H9 (cell line): ENCODE measurements at regions not wholly inside any gene's neighbourhood (a gene's known extent, or its start where the extent isn't known, plus 50 kb on each side); places are given as distances from the start of the nearest gene placed in this dataset.

Source experiments
- DNase-seq: peaks from one replicate; pipeline ENCODE4 v3.0.0-alpha.2; 2017
- H2AFZ ChIP-seq: one replicate; pipeline ENCODE4 v1.6.1; 2013; ENCODE audit warnings: mild to moderate bottlenecking, low read length, control low read depth, moderate library complexity
- H2AK5ac ChIP-seq: 2 replicates; pipeline ENCODE4 v1.6.1; 2013; ENCODE audit warnings: low read length, control low read depth, mixed read lengths; ENCODE audit not compliant: insufficient read length
- H2BK120ac ChIP-seq: one replicate; pipeline ENCODE4 v1.6.1; 2013; ENCODE audit warnings: low read depth, mild to moderate bottlenecking, low read length, control low read depth, inconsistent platforms; ENCODE audit not compliant: poor library complexity, severe bottlenecking
- H2BK12ac ChIP-seq: 2 replicates; pipeline ENCODE4 v1.6.1; 2013; ENCODE audit warnings: low read length, control low read depth, mixed read lengths, low read depth; ENCODE audit not compliant: insufficient read length
- H2BK15ac ChIP-seq: 2 replicates; pipeline ENCODE4 v1.6.1; 2013; ENCODE audit warnings: low read depth, low read length, control low read depth
- H2BK20ac ChIP-seq: one replicate; pipeline ENCODE4 v1.6.1; 2013; ENCODE audit warnings: low read depth, mild to moderate bottlenecking, low read length, control low read depth, inconsistent platforms; ENCODE audit not compliant: poor library complexity, severe bottlenecking
- H2BK5ac ChIP-seq: 2 replicates; pipeline ENCODE4 v1.6.1; 2013; ENCODE audit warnings: low read length, control low read depth, mixed read lengths; ENCODE audit not compliant: insufficient read length
- H3K14ac ChIP-seq: 2 replicates; pipeline ENCODE4 v1.6.1; 2013; ENCODE audit warnings: low read length, control low read depth; ENCODE audit not compliant: insufficient read depth
- H3K18ac ChIP-seq: 2 replicates; pipeline ENCODE4 v1.6.1; 2013; ENCODE audit warnings: low read depth, mild to moderate bottlenecking, mixed read lengths, low read length, control low read depth; ENCODE audit not compliant: insufficient read length
- H3K23ac ChIP-seq: 2 replicates; pipeline ENCODE4 v1.6.1; 2013; ENCODE audit warnings: low read length, control low read depth, mixed read lengths, low read depth; ENCODE audit not compliant: insufficient read length
- H3K23me2 ChIP-seq: 2 replicates; pipeline ENCODE4 v1.6.1; 2013; ENCODE audit warnings: low read depth, mild to moderate bottlenecking, mixed read lengths, low read length, control low read depth; ENCODE audit not compliant: insufficient read length, poor library complexity, severe bottlenecking
- H3K27ac ChIP-seq: 2 replicates; pipeline ENCODE4 v1.5.1; 2013; ENCODE audit warnings: low read length, control low read depth, mixed read lengths, low read depth; ENCODE audit not compliant: insufficient read length
- H3K27me3 ChIP-seq: 2 replicates; pipeline ENCODE4 v1.6.1; 2013; ENCODE audit warnings: low read length, control low read depth, inconsistent platforms; ENCODE audit not compliant: insufficient read depth
- H3K4ac ChIP-seq: 2 replicates; pipeline ENCODE4 v1.6.1; 2013; ENCODE audit warnings: low read depth, mild to moderate bottlenecking, control low read depth, inconsistent platforms, low read length, moderate library complexity
- H3K4me1 ChIP-seq: 2 replicates; pipeline ENCODE4 v1.6.1; 2013; ENCODE audit warnings: low read length, control low read depth, inconsistent platforms; ENCODE audit not compliant: insufficient read depth
- H3K4me2 ChIP-seq: 2 replicates; pipeline ENCODE4 v1.6.1; 2013; ENCODE audit warnings: low read length, control low read depth, mixed read lengths; ENCODE audit not compliant: insufficient read length, insufficient read depth
- H3K56ac ChIP-seq: 2 replicates; pipeline ENCODE4 v1.6.1; 2013; ENCODE audit warnings: low read depth, mild to moderate bottlenecking, mixed read lengths, low read length, control low read depth; ENCODE audit not compliant: insufficient read length
- H3K79me1 ChIP-seq: 2 replicates; pipeline ENCODE4 v1.6.1; 2013; ENCODE audit warnings: low read depth, mild to moderate bottlenecking, moderate library complexity, low read length, control low read depth, inconsistent platforms; ENCODE audit not compliant: insufficient read depth, poor library complexity, severe bottlenecking
- H3K79me2 ChIP-seq: 2 replicates; pipeline ENCODE4 v1.6.1; 2013; ENCODE audit warnings: low read length, control low read depth, inconsistent platforms; ENCODE audit not compliant: insufficient read depth
- H3K9ac ChIP-seq: 2 replicates; pipeline ENCODE4 v1.6.1; 2013; ENCODE audit warnings: low read length, control low read depth, mixed read lengths; ENCODE audit not compliant: insufficient read length; ENCODE audit errors: extremely low read depth
- H3K9me3 ChIP-seq: one replicate; pipeline ENCODE4 v1.6.1; 2013; ENCODE audit warnings: low read depth, low read length, inconsistent platforms; ENCODE audit not compliant: control insufficient read depth
- H3T11ph ChIP-seq: one replicate; pipeline ENCODE4 v1.6.1; 2013; ENCODE audit warnings: mild to moderate bottlenecking, low read length, control low read depth, inconsistent platforms
- H4K20me1 ChIP-seq: one replicate; pipeline ENCODE4 v1.6.1; 2013; ENCODE audit not compliant: control insufficient read depth, insufficient read length, insufficient read depth
- H4K5ac ChIP-seq: 2 replicates; pipeline ENCODE4 v1.6.1; 2013; ENCODE audit warnings: low read depth, mild to moderate bottlenecking, mixed read lengths, low read length, control low read depth; ENCODE audit not compliant: insufficient read length
- H4K8ac ChIP-seq: replicated peaks from 2 replicates; pipeline ENCODE4 v1.6.1; 2013; ENCODE audit warnings: low read length, control low read depth, mixed read lengths, low read depth; ENCODE audit not compliant: insufficient read length
- H4K91ac ChIP-seq: 2 replicates; pipeline ENCODE4 v1.6.1; 2013; ENCODE audit warnings: low read depth, mild to moderate bottlenecking, moderate library complexity, mixed read lengths, low read length, control low read depth; ENCODE audit not compliant: insufficient read length
- H3K27ac Mint-ChIP-seq, 3 experiments: 2 replicates in 2 of 3; 3 replicates in 1 of 3; pipeline ENCODE4 v1.8.0; 2020 to 2021; ENCODE audit warnings: mixed read lengths in 3 of 3, mild to moderate bottlenecking in 1 of 3, moderate library complexity in 1 of 3
- H3K27me3 Mint-ChIP-seq: 2 replicates; pipeline ENCODE4 v1.8.0; 2021; ENCODE audit warnings: low read depth, mild to moderate bottlenecking, moderate library complexity, mixed read lengths
- H3K36me3 Mint-ChIP-seq, 3 experiments: 2 replicates in 2 of 3; 3 replicates in 1 of 3; pipeline ENCODE4 v1.8.0; 2020 to 2021; ENCODE audit warnings: low read depth in 3 of 3, mixed read lengths in 3 of 3; ENCODE audit not compliant: insufficient read depth in 1 of 3
- H3K4me1 Mint-ChIP-seq, 2 experiments: 2 replicates each; pipeline ENCODE4 v1.8.0; 2020; ENCODE audit warnings: mixed read lengths in 2 of 2
- H3K4me3 Mint-ChIP-seq, 2 experiments: 2 replicates in 1 of 2; 3 replicates in 1 of 2; pipeline ENCODE4 v1.8.0; 2020 to 2021; ENCODE audit warnings: mild to moderate bottlenecking in 2 of 2, mixed read lengths in 2 of 2, moderate library complexity in 1 of 2
- H3K9me3 Mint-ChIP-seq, 2 experiments: 2 replicates in 1 of 2; 3 replicates in 1 of 2; pipeline ENCODE4 v1.8.0; 2020; ENCODE audit warnings: mild to moderate bottlenecking in 2 of 2, mixed read lengths in 2 of 2, moderate library complexity in 1 of 2
- WGBS: extraction: QIAGEN DNeasy Blood & Tissue Kit; methylation state at CpG from one replicate; pipeline ENCODE4 v1.1.7; 2013; ENCODE audit warnings: missing lambda C conversion rate, low lambda C conversion rate, mixed read lengths; ENCODE audit not compliant: insufficient read length; ENCODE audit errors: extremely low coverage; 5-methylcytosine and 5-hydroxymethylcytosine counted together
- TF ChIP-seq, protein P1 (sequence below): fragments of 200-600 bp; sonication (generic); conservative IDR thresholded peaks from 3 replicates; pipeline ENCODE4 v1.8.0; 2021; ENCODE audit warnings: antibody characterized with exemption, mild to moderate bottlenecking

DNA sequence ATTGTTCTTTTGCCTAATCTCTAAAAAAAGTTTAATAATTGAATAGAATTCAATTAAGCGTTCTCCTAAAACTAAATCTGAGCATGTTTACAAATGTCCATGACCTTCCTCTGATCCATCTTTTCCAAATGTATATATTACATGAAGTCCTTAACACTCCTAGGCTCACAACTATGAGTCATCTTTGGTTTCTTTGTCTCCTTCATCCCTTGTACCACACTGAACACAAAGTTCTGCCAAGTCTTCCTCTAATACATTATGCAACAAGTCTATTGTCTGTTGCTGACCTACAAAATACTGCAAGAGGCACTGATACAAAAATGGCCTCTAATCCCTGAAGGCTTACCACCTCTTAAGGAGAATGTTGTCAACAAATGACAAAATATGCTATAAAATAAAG is 550.2 kb downstream of the PYDC2 start:
- no peak overlapping the region for H3K23ac ChIP-seq
- H2BK12ac ChIP-seq = no peak overlapping the region
- no peak overlapping the region for H3T11ph ChIP-seq
- WGBS = no CpG with 5 or more reads among the region's 1 CpG
- no peak overlapping the region for H2BK5ac ChIP-seq
- H3K56ac ChIP-seq = no peak overlapping the region
- no peak overlapping the region for H3K4me2 ChIP-seq
- H3K18ac ChIP-seq = no peak overlapping the region
- no peak overlapping the region for H3K14ac ChIP-seq
- H2AFZ ChIP-seq = no peak overlapping the region
- H2AK5ac ChIP-seq = no peak overlapping the region
- peaks cover 0 to 8% (median 0%) of the 10 kb centered on the region in 3 experiments; a peak in 3 of 7 replicates for H3K36me3 Mint-ChIP-seq
- H3K4me1 ChIP-seq = no peaks in the 10 kb centered on the region
- H3K27ac Mint-ChIP-seq = no peak overlapping the region
- no peaks in the 10 kb centered on the region for H3K4me1 Mint-ChIP-seq
- no peaks in the 10 kb centered on the region for H4K20me1 ChIP-seq
- no peaks in the 10 kb centered on the region for H3K79me1 ChIP-seq
- H4K8ac ChIP-seq = no peak overlapping the region
- no peak overlapping the region for H3K4me3 Mint-ChIP-seq
- H3K27me3 Mint-ChIP-seq = no peaks in the 10 kb centered on the region
- no peak overlapping the region for H2BK15ac ChIP-seq
- no peak overlapping the region for H4K91ac ChIP-seq
- TF ChIP-seq, protein P1, sequence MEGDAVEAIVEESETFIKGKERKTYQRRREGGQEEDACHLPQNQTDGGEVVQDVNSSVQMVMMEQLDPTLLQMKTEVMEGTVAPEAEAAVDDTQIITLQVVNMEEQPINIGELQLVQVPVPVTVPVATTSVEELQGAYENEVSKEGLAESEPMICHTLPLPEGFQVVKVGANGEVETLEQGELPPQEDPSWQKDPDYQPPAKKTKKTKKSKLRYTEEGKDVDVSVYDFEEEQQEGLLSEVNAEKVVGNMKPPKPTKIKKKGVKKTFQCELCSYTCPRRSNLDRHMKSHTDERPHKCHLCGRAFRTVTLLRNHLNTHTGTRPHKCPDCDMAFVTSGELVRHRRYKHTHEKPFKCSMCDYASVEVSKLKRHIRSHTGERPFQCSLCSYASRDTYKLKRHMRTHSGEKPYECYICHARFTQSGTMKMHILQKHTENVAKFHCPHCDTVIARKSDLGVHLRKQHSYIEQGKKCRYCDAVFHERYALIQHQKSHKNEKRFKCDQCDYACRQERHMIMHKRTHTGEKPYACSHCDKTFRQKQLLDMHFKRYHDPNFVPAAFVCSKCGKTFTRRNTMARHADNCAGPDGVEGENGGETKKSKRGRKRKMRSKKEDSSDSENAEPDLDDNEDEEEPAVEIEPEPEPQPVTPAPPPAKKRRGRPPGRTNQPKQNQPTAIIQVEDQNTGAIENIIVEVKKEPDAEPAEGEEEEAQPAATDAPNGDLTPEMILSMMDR = no peak
- peaks cover 9% of the 10 kb centered on the region in 2 experiments for H3K9me3 Mint-ChIP-seq
- no peaks in the 10 kb centered on the region for H3K23me2 ChIP-seq
- no peaks in the 10 kb centered on the region for H3K9me3 ChIP-seq
- H3K27ac ChIP-seq = no peak overlapping the region
- DNase-seq = no peak
- no peak overlapping the region for H4K5ac ChIP-seq
- H2BK120ac ChIP-seq = no peak overlapping the region
- no peak overlapping the region for H3K4ac ChIP-seq
- no peaks in the 10 kb centered on the region for H3K27me3 ChIP-seq
- H3K79me2 ChIP-seq = no peaks in the 10 kb centered on the region
- no peak overlapping the region for H3K9ac ChIP-seq
- no peak overlapping the region for H2BK20ac ChIP-seq
